ENCODE measurements at regions not wholly inside any gene's neighbourhood (a gene's known extent, or its start where the extent isn't known, plus 50 kb on each side); places are given as distances from the start of the nearest gene placed in this dataset.
"Not testable (repeated sequence)": the region's sequence is repeated elsewhere in the genome, so short reads cannot be mapped to it uniquely, and the experiment has no call there.

GRCh38 chr14:81771651-81772275 lies 238.1 kb upstream of the SEL1L start:
- Mint-ChIP-seq H3K27ac (ENCODE audit: unreplicated experiment) (no peak overlapping the region), H3K9me3 (ENCODE audit: unreplicated experiment) (peaks cover 42% of the 10 kb centered on the region), H3K36me3 (ENCODE audit: unreplicated experiment) (no peaks in the 10 kb centered on the region), H3K27me3 (ENCODE audit: unreplicated experiment) (no peaks in the 10 kb centered on the region), H3K4me1 (ENCODE audit: unreplicated experiment) (no peaks in the 10 kb centered on the region), H3K4me3 (ENCODE audit: unreplicated experiment) (no peak overlapping the region)
- no peak for TF ChIP-seq CTCF (IDR thresholded peaks at IDR 0.05)
- DNase-seq (ENCODE audit: extremely low spot score, unreplicated experiment): no peak

- TF ChIP-seq CTCF (IDR thresholded peaks at IDR 0.05): no peak
- Mint-ChIP-seq H3K36me3 (ENCODE audit: unreplicated experiment) (no peaks in the 10 kb centered on the region), H3K9me3 (ENCODE audit: unreplicated experiment) (peaks cover 42% of the 10 kb centered on the region), H3K4me1 (ENCODE audit: unreplicated experiment) (no peaks in the 10 kb centered on the region), H3K4me3 (ENCODE audit: unreplicated experiment) (no peak overlapping the region), H3K27ac (ENCODE audit: unreplicated experiment) (no peak overlapping the region), H3K27me3 (ENCODE audit: unreplicated experiment) (no peaks in the 10 kb centered on the region)
- DNase-seq (ENCODE audit: extremely low spot score, unreplicated experiment): no peak
These were observed 238.7 kb upstream of the SEL1L start for GRCh38 chr14:81772381-81772780.

- H3K9me3 Mint-ChIP-seq (ENCODE audit: unreplicated experiment): peaks cover 21% of the 10 kb centered on the region
- no peaks in the 10 kb centered on the region for H3K36me3 Mint-ChIP-seq (ENCODE audit: unreplicated experiment)
- H3K4me3 Mint-ChIP-seq (ENCODE audit: unreplicated experiment): no peak overlapping the region
- no peak for DNase-seq (ENCODE audit: extremely low spot score, unreplicated experiment)
- TF ChIP-seq CTCF (IDR thresholded peaks at IDR 0.05): no peak
- no peaks in the 10 kb centered on the region for H3K4me1 Mint-ChIP-seq (ENCODE audit: unreplicated experiment)
- H3K27me3 Mint-ChIP-seq (ENCODE audit: unreplicated experiment): no peaks in the 10 kb centered on the region
- H3K27ac Mint-ChIP-seq (ENCODE audit: unreplicated experiment): no peak overlapping the region
These were observed 242.9 kb upstream of the SEL1L start for GRCh38 chr14:81776531-81776930.

- peaks cover 28% of the 10 kb centered on the region for H3K9me3 Mint-ChIP-seq (ENCODE audit: unreplicated experiment)
- H3K36me3 Mint-ChIP-seq (ENCODE audit: unreplicated experiment); H3K27ac Mint-ChIP-seq (ENCODE audit: unreplicated experiment): not testable (repeated sequence)
These were observed 248.1 kb upstream of the SEL1L start for GRCh38 chr14:81781798-81782197.

GRCh38 chr14:81784084-81784483 lies 250.4 kb upstream of the SEL1L start:
- Mint-ChIP-seq H3K27me3 (ENCODE audit: unreplicated experiment) (no peaks in the 10 kb centered on the region), H3K4me3 (ENCODE audit: unreplicated experiment) (no peak overlapping the region), H3K9me3 (ENCODE audit: unreplicated experiment) (peaks cover 28% of the 10 kb centered on the region), H3K4me1 (ENCODE audit: unreplicated experiment) (no peaks in the 10 kb centered on the region), H3K36me3 (ENCODE audit: unreplicated experiment) (no peaks in the 10 kb centered on the region), H3K27ac (ENCODE audit: unreplicated experiment) (no peak overlapping the region)
- TF ChIP-seq CTCF (IDR thresholded peaks at IDR 0.05): no peak
- DNase-seq (ENCODE audit: extremely low spot score, unreplicated experiment): no peak

More at GRCh38 chr14:81781798-81782197, 248.1 kb upstream of the SEL1L start:
- not testable (repeated sequence) for DNase-seq (ENCODE audit: extremely low spot score, unreplicated experiment); H3K4me1 Mint-ChIP-seq (ENCODE audit: unreplicated experiment); H3K4me3 Mint-ChIP-seq (ENCODE audit: unreplicated experiment); H3K27me3 Mint-ChIP-seq (ENCODE audit: unreplicated experiment)

- Mint-ChIP-seq H3K9me3 (ENCODE audit: unreplicated experiment) (peaks cover 50% of the 10 kb centered on the region), H3K4me1 (ENCODE audit: unreplicated experiment) (no peaks in the 10 kb centered on the region), H3K36me3 (ENCODE audit: unreplicated experiment) (no peaks in the 10 kb centered on the region), H3K4me3 (ENCODE audit: unreplicated experiment) (no peak overlapping the region), H3K27me3 (ENCODE audit: unreplicated experiment) (no peaks in the 10 kb centered on the region), H3K27ac (ENCODE audit: unreplicated experiment) (no peak overlapping the region)
- no peak for TF ChIP-seq CTCF (IDR thresholded peaks at IDR 0.05)
- DNase-seq (ENCODE audit: extremely low spot score, unreplicated experiment): no peak
These were observed 263.7 kb upstream of the SEL1L start for GRCh38 chr14:81797315-81797714.

Data from osteocyte (in vitro differentiated cells).